Fibroblast of mammary gland (primary cell): ENCODE measurements at regions not wholly inside any gene's neighbourhood (a gene's known extent, or its start where the extent isn't known, plus 50 kb on each side); places are given as distances from the start of the nearest gene placed in this dataset.

Source experiments
- DNase-seq: peaks from one replicate; pipeline ENCODE4 v3.0.0-alpha.2; 2010; ENCODE audit warnings: low read depth
- H3K4me3 ChIP-seq: 2 replicates; pipeline ENCODE4 v1.5.1; 2011; ENCODE audit warnings: low read depth, mild to moderate bottlenecking, low read length, moderate library complexity; ENCODE audit not compliant: control insufficient read depth
- CTCF ChIP-seq: conservative IDR thresholded peaks from 2 replicates; pipeline ENCODE4 v1.5.1; 2011; ENCODE audit warnings: low read depth, low read length, inconsistent platforms; ENCODE audit not compliant: control insufficient read depth, insufficient read depth

GRCh38 chr11:15615398-15616096, 500.8 kb downstream of the INSC start:
- no peak for TF ChIP-seq CTCF
- no peak for DNase-seq
- no peak overlapping the region for H3K4me3 ChIP-seq

GRCh38 chr11:15616130-15617105, 501.7 kb downstream of the INSC start:
- no peak for TF ChIP-seq CTCF

GRCh38 chr11:15617126-15617525, 502.4 kb downstream of the INSC start:
- no peak for TF ChIP-seq CTCF
- DNase-seq, result no peak
- no peak overlapping the region for H3K4me3 ChIP-seq

More at GRCh38 chr11:15616130-15617105, 501.7 kb downstream of the INSC start:
- DNase-seq, result no peak
- H3K4me3 ChIP-seq, result no peak overlapping the region

- TF ChIP-seq CTCF, result no peak
Measured at GRCh38 chr11:15618583-15619032, 503.9 kb downstream of the INSC start.

GRCh38 chr11:15621565-15621964, 506.8 kb downstream of the INSC start:
- no peak for TF ChIP-seq CTCF
- no peak overlapping the region for H3K4me3 ChIP-seq
- DNase-seq, result no peak

More at GRCh38 chr11:15618583-15619032, 503.9 kb downstream of the INSC start:
- no peak overlapping the region for H3K4me3 ChIP-seq
- DNase-seq, result no peak

GRCh38 chr11:15622231-15622890, 507.6 kb downstream of the INSC start:
- no peak for TF ChIP-seq CTCF
- no peak overlapping the region for H3K4me3 ChIP-seq
- no peak for DNase-seq
